ENCODE measurements at regions not wholly inside any gene's neighbourhood (a gene's known extent, or its start where the extent isn't known, plus 50 kb on each side); places are given as distances from the start of the nearest gene placed in this dataset.

GRCh38 chr18:60656553-60656952 lies 284.0 kb upstream of the MC4R start:
- no peak for DNase-seq
- intact Hi-C loops (cut with DNase I): no loop called here

DNA sequence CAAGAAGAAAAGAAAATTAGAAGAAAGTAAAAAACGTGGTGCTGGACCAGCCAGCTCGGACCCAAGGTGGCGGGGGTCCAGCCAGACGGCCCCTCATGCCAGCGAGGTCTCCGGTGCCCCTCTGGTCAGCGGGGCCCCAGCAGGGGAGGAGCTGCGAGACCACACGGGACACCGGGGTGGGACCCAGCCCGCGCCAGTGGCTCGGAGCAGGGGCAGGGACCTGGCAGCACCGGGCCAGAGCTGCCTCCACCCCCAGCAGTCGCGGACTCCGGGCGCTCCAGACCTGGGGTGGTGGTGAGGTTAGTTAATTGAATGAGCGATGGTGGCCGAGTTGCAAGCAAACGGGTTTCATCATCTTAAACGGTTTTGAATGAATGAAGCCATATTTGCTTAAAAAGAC lies 289.9 kb upstream of the MC4R start:
- intact Hi-C loops (cut with DNase I): no loop called here

DNA sequence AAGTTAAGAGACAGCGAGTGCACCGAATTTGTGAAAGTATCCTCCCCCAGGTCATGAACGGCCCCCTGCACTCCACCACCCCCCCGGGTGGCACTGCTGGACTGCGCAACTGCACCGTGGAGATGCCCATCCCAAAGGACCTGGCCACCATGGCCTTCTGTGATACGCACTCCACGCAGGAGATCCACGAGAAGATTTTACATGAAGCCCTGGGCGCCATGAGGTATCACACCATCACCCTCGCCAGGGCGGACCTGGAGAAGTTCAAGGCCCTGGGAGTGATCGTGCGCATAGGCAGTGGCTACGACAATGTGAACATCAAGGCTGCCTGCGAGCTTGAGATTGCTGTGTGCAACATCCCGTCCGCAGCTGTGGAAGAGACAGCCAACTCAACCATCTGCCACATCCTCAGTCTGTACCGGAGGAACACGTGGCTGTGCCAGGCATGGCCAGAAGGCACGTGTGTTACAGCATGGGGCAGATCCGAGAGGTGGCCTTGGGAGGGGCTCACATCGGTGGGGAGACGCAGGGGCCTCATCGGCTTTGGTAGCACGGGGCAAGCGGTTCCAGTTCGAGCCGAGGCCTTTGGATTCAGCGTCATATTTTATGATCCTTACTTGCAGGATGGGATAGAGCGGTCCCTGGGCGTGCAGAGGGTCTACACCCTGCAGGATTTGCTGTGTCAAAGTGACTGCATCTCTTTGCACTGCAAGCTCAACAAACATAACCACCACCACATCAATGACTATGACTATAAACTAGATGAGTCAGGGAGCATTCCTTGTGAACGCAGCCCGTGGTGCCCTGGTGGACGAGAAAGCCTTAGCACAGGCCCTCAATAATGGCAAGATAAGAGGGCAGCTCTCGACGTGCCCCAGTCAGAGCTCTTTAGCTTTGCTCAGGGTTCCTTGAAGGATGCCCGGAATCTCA lies 290.8 kb upstream of the MC4R start:
- intact Hi-C loops (cut with DNase I): no loop called here
- DNase-seq: peak in 3 of 10 donors; percentile 46 to 70 (median 63)

More for the DNA sequence above, 289.9 kb upstream of the MC4R start:
- DNase-seq: peak in 2 of 10 donors; percentile 66 to 79

DNA sequence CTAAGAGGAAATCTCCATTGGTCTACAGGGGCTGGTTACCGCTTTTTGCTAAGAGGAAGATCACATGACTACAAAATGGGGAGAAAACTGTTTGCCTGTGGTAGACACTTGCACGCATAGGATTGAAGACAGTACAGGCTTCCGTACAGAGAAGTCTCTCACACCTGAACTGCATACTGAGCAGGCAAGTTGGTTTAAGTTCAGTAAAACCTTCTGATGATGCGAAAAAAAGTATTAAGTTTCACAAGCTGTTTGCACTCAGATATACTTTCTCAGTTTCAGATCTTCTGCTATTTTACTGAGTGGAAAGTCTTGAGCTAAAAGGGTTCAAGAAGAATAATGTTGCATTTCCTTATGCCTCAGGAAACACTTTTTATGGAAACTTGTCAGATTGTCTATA lies 292.2 kb upstream of the MC4R start:
- no peak for DNase-seq
- intact Hi-C loops (cut with DNase I): loop anchor here (5.0 kb wide), 1 partner anchor 1468 kb away; no protein-coding TSS in a partner anchor

DNA sequence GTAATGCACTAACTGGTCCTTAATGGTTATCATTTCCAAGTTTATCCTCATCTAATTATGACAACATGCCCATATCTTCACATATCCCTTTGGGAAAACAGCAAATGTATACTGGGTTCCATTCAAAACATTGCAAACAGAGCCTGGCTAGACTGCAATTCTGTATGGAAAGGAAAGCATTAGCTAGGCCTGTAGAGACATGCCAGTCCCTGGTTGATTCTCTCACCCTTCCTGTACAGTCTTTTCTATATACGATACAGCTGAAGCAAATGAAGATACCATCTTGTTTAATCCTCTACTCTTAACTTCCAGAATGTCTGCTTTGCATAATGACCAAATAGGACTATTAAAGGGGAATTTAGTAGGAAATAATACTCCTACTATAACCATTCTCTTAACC lies 294.4 kb upstream of the MC4R start:
- intact Hi-C loops (cut with DNase I): loop anchor here (5.0 kb wide), 1 partner anchor 1465 kb away; no protein-coding TSS in a partner anchor
- no peak for DNase-seq

GRCh38 chr18:60668583-60668982 lies 296.0 kb upstream of the MC4R start:
- intact Hi-C loops (cut with DNase I): loop anchor here (5.0 kb wide), 1 partner anchor 1464 kb away; no protein-coding TSS in a partner anchor
- DNase-seq: no peak

DNA sequence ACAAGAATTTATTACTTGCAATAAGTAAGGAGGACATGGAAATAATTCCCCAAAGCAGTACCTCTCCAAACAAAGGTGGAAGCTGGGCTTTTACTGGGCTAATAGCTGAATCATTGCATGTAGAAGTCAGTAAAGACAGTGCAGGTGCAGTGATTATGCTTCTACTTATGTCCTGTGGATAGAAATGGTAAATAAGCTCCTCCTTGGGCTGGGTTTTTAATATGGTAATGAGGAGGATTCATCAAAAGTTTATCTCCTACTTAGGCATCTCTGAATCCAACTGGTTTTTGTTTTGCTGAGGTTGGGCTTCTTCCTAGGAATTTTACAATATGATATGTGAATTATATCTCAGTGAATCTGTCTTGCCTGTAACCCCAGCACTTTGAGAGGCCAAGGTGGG lies 297.4 kb upstream of the MC4R start:
- intact Hi-C loops (cut with DNase I): loop anchor here (5.0 kb wide), 1 partner anchor 1462 kb away; no protein-coding TSS in a partner anchor
- no peak for DNase-seq

DNA sequence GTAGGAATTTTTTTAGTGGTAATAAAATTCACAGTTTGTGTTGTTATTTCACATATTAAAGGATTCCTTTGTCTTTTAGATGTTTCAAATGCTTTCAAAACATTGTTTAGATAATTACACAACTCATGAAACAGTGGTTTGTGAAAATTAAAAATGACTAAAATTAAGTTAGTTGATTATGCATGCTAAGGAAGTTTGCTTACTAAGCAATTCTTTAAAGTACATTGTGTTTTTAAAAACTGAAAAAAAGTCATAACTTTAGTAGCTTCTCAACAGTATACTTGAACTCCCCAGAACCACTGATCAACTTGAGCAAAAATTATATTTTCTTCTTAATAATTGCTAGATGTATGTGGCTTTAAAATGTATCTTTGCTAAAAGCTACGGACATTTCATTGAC lies 298.4 kb upstream of the MC4R start:
- no peak for DNase-seq
- intact Hi-C loops (cut with DNase I): no loop called here

GRCh38 chr18:60675126-60675525 lies 302.6 kb upstream of the MC4R start:
- intact Hi-C loops (cut with DNase I): no loop called here
- no peak for DNase-seq

DNA sequence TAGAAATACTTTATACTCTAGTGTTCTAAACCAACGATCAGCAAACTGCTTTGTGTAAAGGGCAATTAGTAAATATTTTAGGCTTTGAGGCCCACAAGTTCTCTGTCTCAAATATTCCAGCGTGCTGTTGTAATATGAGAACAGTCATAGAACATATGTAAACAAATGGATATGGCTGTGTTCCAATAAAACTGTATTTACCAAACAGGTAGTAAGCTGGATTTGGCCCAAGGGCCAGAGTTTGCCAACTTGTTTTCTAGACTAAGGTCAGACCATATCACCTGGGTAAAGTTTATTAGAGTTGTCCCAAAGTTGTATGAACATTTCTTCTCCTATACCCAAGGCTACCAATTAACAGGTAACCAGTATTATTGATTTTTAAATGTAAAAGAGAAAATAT lies 303.2 kb upstream of the MC4R start:
- intact Hi-C loops (cut with DNase I): no loop called here

DNA sequence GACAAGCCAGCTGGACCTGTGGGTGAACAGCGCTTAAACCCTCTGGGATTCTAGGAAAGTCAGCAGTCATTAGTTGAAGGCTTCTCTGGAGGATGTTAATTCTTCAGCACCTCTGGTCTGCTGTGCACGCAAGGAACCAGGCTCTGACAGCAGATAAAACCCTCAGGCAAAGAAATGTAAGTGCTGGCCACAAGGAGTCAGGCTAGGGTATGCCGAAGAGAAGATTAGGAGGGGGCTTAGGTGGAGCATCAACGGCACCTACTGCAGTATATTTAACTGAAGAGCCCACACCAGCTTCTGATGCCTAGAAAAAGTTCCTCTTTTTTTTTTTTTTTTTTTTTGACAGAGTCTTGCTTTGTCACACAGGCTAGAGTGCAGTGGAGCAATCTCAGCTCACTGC lies 304.2 kb upstream of the MC4R start:
- no peak for DNase-seq

More for the DNA sequence above, 303.2 kb upstream of the MC4R start:
- DNase-seq: no peak

DNA sequence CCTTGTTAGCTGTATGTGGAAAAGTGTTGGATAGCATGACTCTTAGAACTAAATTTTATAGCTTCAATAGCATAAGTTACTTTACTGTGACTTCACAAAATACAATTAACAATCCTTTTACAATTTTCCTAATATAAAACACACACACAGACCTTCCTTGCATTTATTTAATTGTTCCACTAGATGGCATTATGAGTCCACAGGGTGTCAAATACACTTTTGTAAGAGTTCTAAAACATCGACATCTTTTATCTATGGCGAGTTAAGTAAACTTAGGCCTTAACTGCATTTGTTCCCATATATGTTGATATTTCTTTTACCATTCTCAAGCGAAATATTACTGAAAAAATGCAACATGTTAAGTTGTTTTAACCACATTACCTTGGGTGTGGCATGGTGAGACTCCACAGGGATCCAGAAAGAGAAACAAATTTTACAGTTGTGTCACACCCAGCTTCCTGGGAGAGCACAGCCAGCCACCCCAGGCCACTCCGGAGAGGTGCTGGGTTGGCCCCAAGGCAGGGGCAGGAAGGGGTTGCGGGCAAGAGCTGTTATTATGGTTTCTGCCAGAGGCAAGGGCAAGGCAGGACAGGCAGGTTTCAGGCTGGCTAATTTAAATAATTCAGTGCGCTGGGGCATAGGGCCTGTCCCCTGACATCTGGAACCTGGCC lies 312.4 kb upstream of the MC4R start:
- intact Hi-C loops (cut with DNase I): loop anchor here (1.0 kb wide), 1 partner anchor 817 kb away; no protein-coding TSS in a partner anchor
- peak in 2 of 10 donors; percentile 43 to 62 for DNase-seq

More for the DNA sequence above, 304.2 kb upstream of the MC4R start:
- intact Hi-C loops (cut with DNase I): no loop called here

DNA sequence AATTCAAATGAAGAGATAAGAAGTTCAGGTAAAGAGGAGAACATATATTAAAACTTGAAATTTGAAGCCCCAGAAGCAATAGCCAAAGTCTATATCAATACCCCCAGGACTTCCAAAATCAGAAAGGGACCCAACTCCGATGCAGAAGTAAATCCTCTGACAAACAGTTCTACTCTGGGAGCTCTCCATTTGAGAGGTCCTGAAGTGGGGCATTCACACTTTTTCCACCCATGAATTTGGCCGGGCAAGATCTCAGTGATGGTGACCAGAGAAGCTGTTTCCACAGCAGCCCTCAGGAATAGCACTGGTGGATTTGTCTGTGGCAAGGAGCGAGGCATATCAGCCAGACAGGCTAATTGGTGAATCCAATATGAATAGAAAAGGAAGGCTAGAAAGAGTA lies 313.6 kb upstream of the MC4R start:
- DNase-seq: no peak

GRCh38 chr18:60691061-60691460 lies 318.5 kb upstream of the MC4R start:
- intact Hi-C loops (cut with DNase I): no loop called here
- DNase-seq: no peak

More for the DNA sequence above, 313.6 kb upstream of the MC4R start:
- intact Hi-C loops (cut with DNase I): no loop called here

GRCh38 chr18:60693426-60693825 lies 320.9 kb upstream of the MC4R start:
- intact Hi-C loops (cut with DNase I): no loop called here
- DNase-seq: no peak

DNA sequence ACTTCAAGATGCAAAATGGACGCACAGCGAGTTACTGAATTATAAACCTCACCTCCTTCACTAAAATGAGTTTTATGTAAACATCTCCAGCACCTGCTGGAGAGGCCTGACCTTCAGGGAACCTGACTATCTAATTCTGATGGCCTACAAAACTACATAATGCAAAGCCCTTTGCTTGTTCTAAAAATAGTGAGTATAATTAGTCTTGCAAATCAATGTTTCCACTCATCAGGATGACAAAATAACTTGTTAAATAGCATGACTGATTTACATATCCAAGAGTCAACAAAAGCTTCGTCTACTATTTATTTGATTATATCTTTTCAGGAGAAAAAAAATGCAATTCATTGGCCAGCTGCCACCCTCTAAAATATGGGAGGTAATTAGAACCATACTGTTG lies 326.3 kb upstream of the MC4R start:
- intact Hi-C loops (cut with DNase I): no loop called here
- no peak for DNase-seq

GRCh38 chr18:60722742-60723141 lies 350.2 kb upstream of the MC4R start:
- DNase-seq: no peak
- intact Hi-C loops (cut with DNase I): no loop called here

- intact Hi-C loops (cut with DNase I): no loop called here
- DNase-seq: no peak
These were observed 359.6 kb upstream of the MC4R start for GRCh38 chr18:60732143-60732542.

- peak in 2 of 10 donors; percentile 43 to 66 for DNase-seq
- intact Hi-C loops (cut with DNase I): no loop called here
These were observed 366.6 kb upstream of the MC4R start for GRCh38 chr18:60739212-60739611.

- peak in 1 of 10 donors; percentile 72 for DNase-seq
- intact Hi-C loops (cut with DNase I): no loop called here
These were observed 367.7 kb upstream of the MC4R start for GRCh38 chr18:60740313-60740712.

DNA sequence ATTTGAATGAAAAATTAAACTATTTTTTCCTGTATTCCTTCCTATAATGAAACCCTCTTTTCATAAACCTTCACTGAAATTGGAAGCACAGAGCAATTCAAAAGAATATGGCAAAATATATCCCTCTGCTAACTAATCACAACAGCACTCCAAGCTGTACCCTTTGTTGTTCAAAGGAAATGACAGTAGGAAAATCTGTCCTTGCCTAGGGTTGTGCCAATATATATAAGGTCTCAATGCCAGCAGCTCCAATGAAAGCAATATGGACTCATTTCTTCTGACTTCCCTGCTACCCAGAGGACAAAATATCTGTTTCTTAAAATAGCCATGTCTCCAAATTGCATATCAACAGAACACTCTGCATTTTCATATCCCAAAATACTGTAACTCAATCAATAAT lies 373.9 kb upstream of the MC4R start:
- intact Hi-C loops (cut with DNase I): no loop called here

More for the DNA sequence above, 373.9 kb upstream of the MC4R start:
- no peak for DNase-seq
